A549 (cell line): ENCODE measurements at regions not wholly inside any gene's neighbourhood (a gene's known extent, or its start where the extent isn't known, plus 50 kb on each side); places are given as distances from the start of the nearest gene placed in this dataset.

Experiments used
- ATAC-seq, 2 experiments: fragments of 200-7000 bp in 1 of 2; fragments of >200 bp in 1 of 2; cut with Nextera tagmentation in 1 of 2; cut with Tn5 transposase in 1 of 2; 3 replicates each; pipeline versions ENCODE4 v1.8.0 to v1.9.1; 2018 to 2020; ENCODE audit warnings: mild to moderate bottlenecking in 1 of 2, moderate library complexity in 1 of 2
- CTCF ChIA-PET: fragments of 300-600 bp; sonication (Branson Sonifier 250); formaldehyde crosslinking; extraction: SDS; loops from one replicate; lab custom pipeline; 2021; ENCODE audit warnings: antibody characterized with exemption, inconsistent platforms; lab: Yijun Ruan, JAX
- POLR2A ChIA-PET: fragments of 350-600 bp; formaldehyde crosslinking; extraction: SDS; loops from one replicate; lab custom pipeline; 2021; ENCODE audit warnings: antibody characterized with exemption, inconsistent platforms; lab: Yijun Ruan, JAX
- DNase-seq, 2 experiments: peaks; one replicate each; pipeline versions ENCODE4 v3.0.0 to v3.0.0-alpha.2; 2011 to 2016; ENCODE audit warnings: low read depth in 1 of 2, low spot score in 1 of 2
- FAIRE-seq: peaks from 2 replicates; lab custom pipeline; 2011; peaks lifted over from hg19 to GRCh38; lab: Jason Lieb, UNC
- H3K27ac ChIP-seq, 2 experiments: fragments of >200 bp; sonication (Bioruptor Twin); formaldehyde crosslinking; 3 replicates each; pipeline ENCODE4 v1.5.1; 2016 to 2017
- H3K4me1 ChIP-seq: fragments of >200 bp; sonication (Bioruptor Twin); formaldehyde crosslinking; 3 replicates; pipeline ENCODE4 v1.6.1; 2016
- H3K4me2 ChIP-seq: fragments of >200 bp; sonication (Bioruptor Twin); formaldehyde crosslinking; 3 replicates; pipeline ENCODE4 v1.6.1; 2016
- H3K4me3 ChIP-seq: fragments of >200 bp; sonication (Bioruptor Twin); formaldehyde crosslinking; 3 replicates; pipeline ENCODE4 v1.5.1; 2016
- H3K9me3 ChIP-seq: fragments of >200 bp; sonication (Bioruptor Twin); formaldehyde crosslinking; 3 replicates; pipeline ENCODE4 v1.6.1; 2016
- CBX8 ChIP-seq: fragments of 200-600 bp; sonication (generic); IDR thresholded peaks from 2 replicates; pipeline ENCODE4 v1.6.1; 2016
- CEBPB ChIP-seq, 2 experiments: fragments of >200 bp in 1 of 2; sonication (Bioruptor Twin) in 1 of 2; formaldehyde crosslinking in 1 of 2; IDR thresholded peaks; 2 replicates each; pipeline ENCODE4 v1.6.1; 2012 to 2016
- E2F6 ChIP-seq: IDR thresholded peaks from 2 replicates; pipeline ENCODE4 v1.6.1; 2012; ENCODE audit warnings: low read depth, borderline replicate concordance
- EP300 ChIP-seq, 2 experiments: fragments of >200 bp; sonication (Bioruptor Twin); formaldehyde crosslinking; IDR thresholded peaks; 2 replicates in 1 of 2; 3 replicates in 1 of 2; pipeline ENCODE4 v1.6.1; 2016 to 2017
- ESRRA ChIP-seq: fragments of 150-350 bp; IDR thresholded peaks from 2 replicates; pipeline ENCODE4 v1.6.1; 2014; ENCODE audit warnings: mild to moderate bottlenecking, low read length, borderline replicate concordance
- FOSB ChIP-seq: fragments of 250-450 bp; sonication (Bioruptor Pico); IDR thresholded peaks from 2 replicates; pipeline ENCODE4 v1.5.0; 2020; ENCODE audit warnings: mild to moderate bottlenecking, moderate library complexity
- FOXS1 ChIP-seq: fragments of 250-450 bp; sonication (Bioruptor Pico); IDR thresholded peaks from 2 replicates; pipeline ENCODE4 v1.5.0; 2020; ENCODE audit warnings: mild to moderate bottlenecking, moderate library complexity
- GATA3 ChIP-seq: IDR thresholded peaks from 2 replicates; pipeline ENCODE4 v1.6.1; 2012; ENCODE audit warnings: borderline replicate concordance
- HMGXB4 ChIP-seq: fragments of 250-450 bp; sonication (Bioruptor Pico); IDR thresholded peaks from 2 replicates; pipeline ENCODE4 v1.5.0; 2021; ENCODE audit warnings: mild to moderate bottlenecking, moderate library complexity, borderline replicate concordance
- HOXA7 ChIP-seq: fragments of 250-450 bp; sonication (Bioruptor Pico); IDR thresholded peaks from 2 replicates; pipeline ENCODE4 v1.5.0; 2020; ENCODE audit warnings: mild to moderate bottlenecking, moderate library complexity
- HOXB5 ChIP-seq: fragments of 250-450 bp; sonication (Bioruptor Pico); IDR thresholded peaks from 2 replicates; pipeline ENCODE4 v1.5.0; 2020; ENCODE audit warnings: mild to moderate bottlenecking, moderate library complexity
- KDM1A ChIP-seq: fragments of 200-600 bp; sonication (generic); IDR thresholded peaks from 2 replicates; pipeline ENCODE4 v1.6.1; 2016; ENCODE audit warnings: low read depth, mild to moderate bottlenecking
- MAZ ChIP-seq: fragments of 150-350 bp; IDR thresholded peaks from 2 replicates; pipeline ENCODE4 v1.6.1; 2014; ENCODE audit warnings: antibody characterized with exemption, low read depth, low read length, borderline replicate concordance
- MYC ChIP-seq: IDR thresholded peaks from 2 replicates; pipeline ENCODE4 v1.6.1; 2012; ENCODE audit warnings: mild to moderate bottlenecking, inconsistent platforms, low read length, improper control_type of control experiment, borderline replicate concordance
- NFE2L2 ChIP-seq: fragments of 150-350 bp; conservative IDR thresholded peaks from 2 replicates; pipeline ENCODE4 v1.6.1; 2014; ENCODE audit warnings: low read length
- NPAS2 ChIP-seq: fragments of 250-450 bp; sonication (Bioruptor Pico); IDR thresholded peaks from 2 replicates; pipeline ENCODE4 v1.8.0; 2022; ENCODE audit warnings: mild to moderate bottlenecking, moderate library complexity, borderline replicate concordance
- NR3C1 ChIP-seq: fragments of >200 bp; sonication (Bioruptor Twin); formaldehyde crosslinking; IDR thresholded peaks from 3 replicates; pipeline ENCODE4 v1.6.1; 2017
- PHF8 ChIP-seq: fragments of 200-600 bp; sonication (generic); IDR thresholded peaks from 2 replicates; pipeline ENCODE4 v1.6.1; 2016; ENCODE audit warnings: low read depth, mild to moderate bottlenecking, antibody characterized with exemption, moderate library complexity, borderline replicate concordance
- POLR2A ChIP-seq: IDR thresholded peaks from 2 replicates; pipeline ENCODE4 v1.6.1; 2012; ENCODE audit warnings: mild to moderate bottlenecking, low read length
- POLR2AphosphoS2 ChIP-seq: conservative IDR thresholded peaks from 2 replicates; pipeline ENCODE4 v1.6.1; 2012; ENCODE audit warnings: low read length, improper control_type of control experiment, inconsistent platforms
- RAD21 ChIP-seq, 2 experiments: fragments of >200 bp in 1 of 2; sonication (Bioruptor Twin) in 1 of 2; formaldehyde crosslinking in 1 of 2; IDR thresholded peaks in 1 of 2; conservative IDR thresholded peaks in 1 of 2; 2 replicates in 1 of 2; 3 replicates in 1 of 2; pipeline ENCODE4 v1.6.1; 2012 to 2018; ENCODE audit warnings: inconsistent platforms in 1 of 2
- RFX5 ChIP-seq: fragments of 450-650 bp; IDR thresholded peaks from 2 replicates; pipeline ENCODE4 v1.7.1; 2014; ENCODE audit warnings: antibody characterized with exemption, mild to moderate bottlenecking, moderate library complexity
- RNF2 ChIP-seq: fragments of 200-600 bp; sonication (generic); IDR thresholded peaks from 2 replicates; pipeline ENCODE4 v1.6.1; 2016; ENCODE audit warnings: low read depth, mild to moderate bottlenecking, antibody characterized with exemption, moderate library complexity, borderline replicate concordance
- TFCP2L1 ChIP-seq: fragments of 250-450 bp; sonication (Bioruptor Pico); IDR thresholded peaks from 2 replicates; pipeline ENCODE4 v1.5.0; 2021; ENCODE audit warnings: mild to moderate bottlenecking
- ZC3H11A ChIP-seq: fragments of 450-650 bp; IDR thresholded peaks from 2 replicates; pipeline ENCODE4 v1.6.1; 2014; ENCODE audit warnings: antibody characterized with exemption, mild to moderate bottlenecking
- ZNF302 ChIP-seq: fragments of 250-450 bp; sonication (Bioruptor Pico); IDR thresholded peaks from 2 replicates; pipeline ENCODE4 v1.9.0; 2021; ENCODE audit warnings: inconsistent platforms, mild to moderate bottlenecking, moderate library complexity
- WGBS: methylation state at CpG from one replicate; pipeline ENCODE4 v1.1.6; 2017; ENCODE audit errors: missing lambda C conversion rate; 5-methylcytosine and 5-hydroxymethylcytosine counted together
- TF ChIP-seq, protein P1 (sequence below): fragments of >200 bp; sonication (Bioruptor Twin); formaldehyde crosslinking; IDR thresholded peaks from 3 replicates; pipeline ENCODE4 v1.6.1; 2016
- TF ChIP-seq, protein P2 (sequence below): fragments of >200 bp; sonication (Bioruptor Twin); formaldehyde crosslinking; IDR thresholded peaks from 2 replicates; pipeline ENCODE4 v1.6.1; 2016

GRCh38 chr6:132231121-132231884 is 170.0 kb downstream of the MOXD1 start:
- POLR2A ChIA-PET: no interaction called here
- no peak overlapping the region for H3K4me3 ChIP-seq
- CTCF ChIA-PET: interaction anchor here (0.6 to 1.8 kb wide), 4 partner anchors 49 to 322 kb away, joined by 3 to 7 read pairs (median 5); no protein-coding TSS in a partner anchor
- DNase-seq: no peak
- TF ChIP-seq NR3C1 (no peak), CBX8 (no peak), RNF2 (no peak), ZC3H11A (no peak), RAD21 (conservative IDR thresholded peaks at IDR 0.05 in 1 of 2, IDR thresholded peaks at IDR 0.05 in 1 of 2) (no peak), ZNF302 (CRISPR knock-in tag) (no peak), MAZ (no peak), NPAS2 (CRISPR knock-in tag) (no peak)
- TF ChIP-seq, protein P1, sequence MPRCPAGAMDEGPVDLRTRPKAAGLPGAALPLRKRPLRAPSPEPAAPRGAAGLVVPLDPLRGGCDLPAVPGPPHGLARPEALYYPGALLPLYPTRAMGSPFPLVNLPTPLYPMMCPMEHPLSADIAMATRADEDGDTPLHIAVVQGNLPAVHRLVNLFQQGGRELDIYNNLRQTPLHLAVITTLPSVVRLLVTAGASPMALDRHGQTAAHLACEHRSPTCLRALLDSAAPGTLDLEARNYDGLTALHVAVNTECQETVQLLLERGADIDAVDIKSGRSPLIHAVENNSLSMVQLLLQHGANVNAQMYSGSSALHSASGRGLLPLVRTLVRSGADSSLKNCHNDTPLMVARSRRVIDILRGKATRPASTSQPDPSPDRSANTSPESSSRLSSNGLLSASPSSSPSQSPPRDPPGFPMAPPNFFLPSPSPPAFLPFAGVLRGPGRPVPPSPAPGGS: no peak
- TF ChIP-seq, protein P2, sequence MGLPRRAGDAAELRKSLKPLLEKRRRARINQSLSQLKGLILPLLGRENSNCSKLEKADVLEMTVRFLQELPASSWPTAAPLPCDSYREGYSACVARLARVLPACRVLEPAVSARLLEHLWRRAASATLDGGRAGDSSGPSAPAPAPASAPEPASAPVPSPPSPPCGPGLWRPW: no peak
- H3K4me2 ChIP-seq: no peak overlapping the region
- FAIRE-seq: no peak
- H3K4me1 ChIP-seq: no peaks in the 10 kb centered on the region
- ATAC-seq: no peak
- H3K9me3 ChIP-seq: no peaks in the 10 kb centered on the region
- H3K27ac ChIP-seq: no peak overlapping the region
- WGBS: 60% methylated on average over 4 of the region's 4 CpGs

- CTCF ChIA-PET: no interaction called here
- H3K4me2 ChIP-seq: no peak overlapping the region
- WGBS: 40% methylated on average over 1 of the region's 1 CpG
- FAIRE-seq: no peak
- no peak overlapping the region for H3K4me3 ChIP-seq
- TF ChIP-seq CBX8: no peak
- no peak for TF ChIP-seq RFX5
- no peak for TF ChIP-seq POLR2A
- no peak for TF ChIP-seq ESRRA
- no peak for TF ChIP-seq POLR2AphosphoS2
- TF ChIP-seq FOXS1: no peak
- TF ChIP-seq TFCP2L1: no peak
- TF ChIP-seq MYC: no peak
- no peak for TF ChIP-seq ZNF302 (CRISPR knock-in tag)
- TF ChIP-seq FOSB (CRISPR knock-in tag): no peak
- TF ChIP-seq NFE2L2: no peak
- TF ChIP-seq KDM1A: no peak
- no peak for TF ChIP-seq HOXA7 (CRISPR knock-in tag)
- no peak for DNase-seq
- POLR2A ChIA-PET: no interaction called here
- H3K27ac ChIP-seq: no peak overlapping the region
- H3K4me1 ChIP-seq: no peaks in the 10 kb centered on the region
- H3K9me3 ChIP-seq: no peaks in the 10 kb centered on the region
- no peak for ATAC-seq
Measured at GRCh38 chr6:132228894-132229293, 172.4 kb downstream of the MOXD1 start.

- H3K27ac ChIP-seq: no peak overlapping the region
- H3K4me2 ChIP-seq: no peak overlapping the region
- ChIA-PET POLR2A (no interaction called here), CTCF (interaction anchor here (1.0 kb wide), 1 partner anchor 52 kb away, joined by 3 read pairs; no protein-coding TSS in a partner anchor)
- H3K9me3 ChIP-seq: no peaks in the 10 kb centered on the region
- no peaks in the 10 kb centered on the region for H3K4me1 ChIP-seq
- TF ChIP-seq ESRRA (no peak), EP300 (IDR thresholded peaks at IDR 0.05) (no peak), CEBPB (IDR thresholded peaks at IDR 0.05) (no peak), RFX5 (no peak), ZC3H11A (no peak), HOXB5 (CRISPR knock-in tag) (no peak), NR3C1 (no peak), HMGXB4 (no peak), GATA3 (no peak), PHF8 (no peak), KDM1A (no peak), E2F6 (no peak), RAD21 (conservative IDR thresholded peaks at IDR 0.05 in 1 of 2, IDR thresholded peaks at IDR 0.05 in 1 of 2) (no peak)
- TF ChIP-seq, protein P2: no peak
- DNase-seq (no peak), FAIRE-seq (no peak), ATAC-seq (no peak)
- H3K4me3 ChIP-seq: no peak overlapping the region
Measured at GRCh38 chr6:132227904-132228303, 173.4 kb downstream of the MOXD1 start.
